Upper lobe of left lung (tissue), 4 donors: ENCODE measurements at regions not wholly inside any gene's neighbourhood (a gene's known extent, or its start where the extent isn't known, plus 50 kb on each side); places are given as distances from the start of the nearest gene placed in this dataset.

ENCODE experiments used
- POLR2A ChIP-seq, 4 donors: fragments of 450-650 bp; IDR thresholded peaks; one replicate each; pipeline ENCODE4 v1.5.1; 2016 to 2017; ENCODE audit warnings: antibody characterized with exemption in 4 of 4, mild to moderate bottlenecking in 2 of 4
- POLR2AphosphoS5 ChIP-seq, 2 donors: sonication (generic); formaldehyde crosslinking; IDR thresholded peaks; one replicate each; pipeline ENCODE4 v1.5.1; 2017; ENCODE audit warnings: antibody characterized with exemption in 2 of 2
- TF ChIP-seq, protein P1 (sequence below), 6 experiments: fragments of 450-650 bp in 4 of 6; fragments of 200-600 bp in 2 of 6; sonication (generic) in 2 of 6; IDR thresholded peaks; one replicate each; pipeline ENCODE4 v1.5.1; 2016 to 2019; ENCODE audit warnings: antibody characterized with exemption in 6 of 6

DNA sequence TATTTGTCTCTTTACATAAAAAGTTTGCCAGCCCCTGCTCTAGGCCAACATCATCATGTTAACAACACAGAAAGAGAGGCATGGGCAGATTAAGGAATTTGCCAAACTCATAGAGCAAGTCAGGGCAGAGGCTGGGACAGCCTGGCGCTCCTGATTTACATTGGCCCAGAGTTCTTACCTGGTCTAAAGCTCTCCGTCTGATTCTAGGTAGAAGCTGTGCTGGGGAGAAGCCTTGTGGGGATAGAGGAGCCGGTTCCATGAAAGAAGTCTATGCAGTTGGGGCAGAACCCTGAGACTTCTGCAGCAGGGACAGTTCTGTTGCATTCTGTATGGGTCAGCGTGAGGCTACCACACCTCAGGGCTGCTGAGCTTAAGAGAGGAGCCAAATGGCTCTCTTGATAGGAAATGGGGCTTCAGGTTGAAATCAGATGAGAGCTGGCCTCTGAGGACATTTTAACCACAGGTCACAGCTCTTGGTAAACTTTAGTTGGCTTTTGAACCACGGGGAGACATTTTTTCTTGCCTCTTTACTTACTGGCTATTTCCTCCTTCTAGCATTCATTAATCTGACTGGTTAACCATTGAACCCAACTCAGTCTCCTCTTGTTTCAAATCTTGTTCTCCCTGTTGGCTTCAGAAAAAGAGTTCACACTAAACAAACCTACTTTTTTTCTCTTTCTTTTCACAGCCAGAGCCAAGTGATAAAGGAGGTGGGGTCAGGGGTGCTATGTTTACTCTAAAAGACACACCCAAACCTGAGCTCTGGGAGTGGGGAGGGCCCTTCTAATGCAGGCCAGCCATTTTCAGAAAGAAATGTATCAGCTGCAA, 250.7 kb downstream of the OPA1 start:
- TF ChIP-seq, protein P1, sequence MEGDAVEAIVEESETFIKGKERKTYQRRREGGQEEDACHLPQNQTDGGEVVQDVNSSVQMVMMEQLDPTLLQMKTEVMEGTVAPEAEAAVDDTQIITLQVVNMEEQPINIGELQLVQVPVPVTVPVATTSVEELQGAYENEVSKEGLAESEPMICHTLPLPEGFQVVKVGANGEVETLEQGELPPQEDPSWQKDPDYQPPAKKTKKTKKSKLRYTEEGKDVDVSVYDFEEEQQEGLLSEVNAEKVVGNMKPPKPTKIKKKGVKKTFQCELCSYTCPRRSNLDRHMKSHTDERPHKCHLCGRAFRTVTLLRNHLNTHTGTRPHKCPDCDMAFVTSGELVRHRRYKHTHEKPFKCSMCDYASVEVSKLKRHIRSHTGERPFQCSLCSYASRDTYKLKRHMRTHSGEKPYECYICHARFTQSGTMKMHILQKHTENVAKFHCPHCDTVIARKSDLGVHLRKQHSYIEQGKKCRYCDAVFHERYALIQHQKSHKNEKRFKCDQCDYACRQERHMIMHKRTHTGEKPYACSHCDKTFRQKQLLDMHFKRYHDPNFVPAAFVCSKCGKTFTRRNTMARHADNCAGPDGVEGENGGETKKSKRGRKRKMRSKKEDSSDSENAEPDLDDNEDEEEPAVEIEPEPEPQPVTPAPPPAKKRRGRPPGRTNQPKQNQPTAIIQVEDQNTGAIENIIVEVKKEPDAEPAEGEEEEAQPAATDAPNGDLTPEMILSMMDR (IDR thresholded peaks at IDR 0.05): no peak
- TF ChIP-seq POLR2A (IDR thresholded peaks at IDR 0.05): no peak
- TF ChIP-seq POLR2AphosphoS5 (IDR thresholded peaks at IDR 0.05): no peak
